Activated naive CD4-positive, alpha-beta T cell treated with anti-CD3 and anti-CD28 coated beads, Interleukin-2, amount 10 ng/mL, durations not matched to agents 7 days and 5 days (primary cell): ENCODE measurements at regions not wholly inside any gene's neighbourhood (a gene's known extent, or its start where the extent isn't known, plus 50 kb on each side); places are given as distances from the start of the nearest gene placed in this dataset.
"Not testable (repeated sequence)": the region's sequence is repeated elsewhere in the genome, so short reads cannot be mapped to it uniquely, and the experiment has no call there.

Source experiments
- CTCF ChIA-PET: fragments of 350-600 bp; sonication (Branson Sonifier 250); formaldehyde crosslinking; loops from one replicate; lab custom pipeline; 2021; ENCODE audit warnings: antibody characterized with exemption; lab: Charles Lee
- DNase-seq: peaks from one replicate; pipeline ENCODE4 v3.0.0-alpha.2; 2020
- H3K27ac Mint-ChIP-seq: one replicate; pipeline ENCODE4 v1.8.0; 2021; ENCODE audit warnings: mild to moderate bottlenecking, moderate library complexity, mixed read lengths
- H3K27me3 Mint-ChIP-seq: one replicate; pipeline ENCODE4 v1.8.0; 2021; ENCODE audit warnings: mild to moderate bottlenecking, mixed read lengths
- H3K36me3 Mint-ChIP-seq: one replicate; pipeline ENCODE4 v1.8.0; 2021; ENCODE audit warnings: mixed read lengths
- H3K4me1 Mint-ChIP-seq: one replicate; pipeline ENCODE4 v1.8.0; 2021; ENCODE audit warnings: mixed read lengths
- H3K4me3 Mint-ChIP-seq: one replicate; pipeline ENCODE4 v1.8.0; 2021; ENCODE audit warnings: mild to moderate bottlenecking, moderate library complexity, mixed read lengths
- H3K9me3 Mint-ChIP-seq: one replicate; pipeline ENCODE4 v1.8.0; 2021; ENCODE audit warnings: mixed read lengths

DNA sequence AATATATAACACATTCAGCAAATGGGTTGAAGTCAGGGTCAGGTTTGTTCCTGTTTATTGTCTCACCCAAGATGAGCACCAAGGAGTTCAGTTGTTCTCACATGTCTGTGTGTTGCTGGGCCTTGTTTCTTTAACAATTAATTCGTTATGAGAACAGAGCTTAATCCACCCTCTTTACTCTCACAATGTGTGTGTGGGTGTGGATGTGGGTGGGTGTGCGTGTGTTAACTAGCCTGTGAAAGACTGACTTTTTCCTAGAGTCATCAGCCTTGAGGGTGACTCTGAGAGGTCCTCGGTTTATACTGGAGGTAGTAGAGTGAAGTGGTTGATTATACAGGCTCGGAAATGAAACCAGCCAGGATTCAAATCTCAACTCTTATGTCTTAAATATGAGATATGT lies 672.1 kb downstream of the MAFB start:
- Mint-ChIP-seq H3K36me3 (no peaks in the 10 kb centered on the region), H3K9me3 (peaks cover 5% of the 10 kb centered on the region), H3K27ac (no peak overlapping the region), H3K27me3 (no peaks in the 10 kb centered on the region), H3K4me3 (no peak overlapping the region), H3K4me1 (no peaks in the 10 kb centered on the region)
- CTCF ChIA-PET, result no interaction called here
- DNase-seq, result no peak

GRCh38 chr20:40016392-40016791 lies 672.6 kb downstream of the MAFB start:
- H3K4me1 Mint-ChIP-seq, result no peaks in the 10 kb centered on the region
- no peaks in the 10 kb centered on the region for H3K36me3 Mint-ChIP-seq
- H3K27me3 Mint-ChIP-seq, result no peaks in the 10 kb centered on the region
- DNase-seq, result no peak
- H3K4me3 Mint-ChIP-seq, result no peak overlapping the region
- peaks cover 5% of the 10 kb centered on the region for H3K9me3 Mint-ChIP-seq
- CTCF ChIA-PET, result no interaction called here
- no peak overlapping the region for H3K27ac Mint-ChIP-seq

DNA sequence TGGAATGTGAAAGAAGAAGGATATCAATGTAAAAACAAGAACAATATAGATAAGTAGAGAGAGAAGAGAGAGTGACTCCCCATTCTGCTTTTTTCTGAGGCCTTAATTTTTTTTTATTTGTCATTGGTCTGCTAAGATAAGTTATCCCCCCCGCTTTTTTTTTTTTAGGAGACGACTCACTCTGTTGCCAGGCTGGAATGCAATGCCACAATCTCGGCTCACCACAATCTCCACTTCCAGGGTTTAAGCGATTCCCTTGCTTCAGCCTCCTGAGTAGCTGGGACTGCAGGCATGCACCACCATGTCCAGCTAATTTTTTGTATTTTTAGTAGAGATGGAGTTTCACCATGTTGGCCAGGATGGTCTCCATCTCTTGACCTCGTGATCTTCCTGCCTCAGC lies 677.0 kb downstream of the MAFB start:
- CTCF ChIA-PET, H3K4me3 Mint-ChIP-seq, H3K27me3 Mint-ChIP-seq, H3K36me3 Mint-ChIP-seq, DNase-seq, H3K27ac Mint-ChIP-seq, H3K4me1 Mint-ChIP-seq, H3K9me3 Mint-ChIP-seq: not testable (repeated sequence)

- CTCF ChIA-PET, result no interaction called here
These were observed 678.6 kb downstream of the MAFB start for GRCh38 chr20:40010483-40010882.

DNA sequence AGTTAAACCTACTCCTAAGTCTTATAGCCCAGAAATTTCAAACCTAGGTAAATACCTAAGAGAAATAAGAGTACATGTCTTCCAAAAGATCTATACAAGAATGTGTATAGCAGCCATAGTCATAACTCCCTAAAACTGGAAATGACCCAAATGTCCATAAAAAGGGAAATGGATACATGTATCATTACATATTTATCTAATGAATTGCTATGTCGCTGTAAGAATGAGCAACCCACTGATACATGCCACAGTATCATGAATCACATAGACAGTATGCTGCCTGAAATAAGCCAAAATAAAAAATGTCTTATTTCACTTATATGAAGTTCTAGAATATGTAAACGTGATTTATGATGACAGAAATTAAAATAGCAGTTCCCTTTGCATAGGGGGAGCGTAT lies 679.5 kb downstream of the MAFB start:
- no peak overlapping the region for H3K27ac Mint-ChIP-seq
- no peak for DNase-seq
- CTCF ChIA-PET, result no interaction called here
- peaks cover 7% of the 10 kb centered on the region for H3K9me3 Mint-ChIP-seq
- H3K27me3 Mint-ChIP-seq, result no peaks in the 10 kb centered on the region
- H3K36me3 Mint-ChIP-seq, result no peaks in the 10 kb centered on the region
- no peaks in the 10 kb centered on the region for H3K4me1 Mint-ChIP-seq
- H3K4me3 Mint-ChIP-seq, result no peak overlapping the region

More at GRCh38 chr20:40010483-40010882, 678.6 kb downstream of the MAFB start:
- H3K36me3 Mint-ChIP-seq, result no peaks in the 10 kb centered on the region
- no peaks in the 10 kb centered on the region for H3K27me3 Mint-ChIP-seq
- no peak overlapping the region for H3K27ac Mint-ChIP-seq
- peaks cover 7% of the 10 kb centered on the region for H3K9me3 Mint-ChIP-seq
- no peak overlapping the region for H3K4me3 Mint-ChIP-seq
- no peak for DNase-seq
- no peaks in the 10 kb centered on the region for H3K4me1 Mint-ChIP-seq

- Mint-ChIP-seq H3K4me1 (no peaks in the 10 kb centered on the region), H3K9me3 (peaks cover 5% of the 10 kb centered on the region), H3K4me3 (no peak overlapping the region), H3K36me3 (no peaks in the 10 kb centered on the region), H3K27ac (no peak overlapping the region), H3K27me3 (no peaks in the 10 kb centered on the region)
- no peak for DNase-seq
- CTCF ChIA-PET, result no interaction called here
These were observed 680.9 kb downstream of the MAFB start for GRCh38 chr20:40008177-40008576.

- H3K27ac Mint-ChIP-seq, result no peak overlapping the region
- no peak for DNase-seq
- no peaks in the 10 kb centered on the region for H3K36me3 Mint-ChIP-seq
- no peaks in the 10 kb centered on the region for H3K27me3 Mint-ChIP-seq
- H3K9me3 Mint-ChIP-seq, result peaks cover under 1% of the 10 kb centered on the region
- no peaks in the 10 kb centered on the region for H3K4me1 Mint-ChIP-seq
- CTCF ChIA-PET, result no interaction called here
- H3K4me3 Mint-ChIP-seq, result no peak overlapping the region
These were observed 682.7 kb downstream of the MAFB start for GRCh38 chr20:40006168-40006860.

GRCh38 chr20:40004092-40004491 lies 684.9 kb downstream of the MAFB start:
- DNase-seq, H3K9me3 Mint-ChIP-seq, H3K4me3 Mint-ChIP-seq, H3K27me3 Mint-ChIP-seq, H3K4me1 Mint-ChIP-seq, CTCF ChIA-PET, H3K27ac Mint-ChIP-seq, H3K36me3 Mint-ChIP-seq: not testable (repeated sequence)

DNA sequence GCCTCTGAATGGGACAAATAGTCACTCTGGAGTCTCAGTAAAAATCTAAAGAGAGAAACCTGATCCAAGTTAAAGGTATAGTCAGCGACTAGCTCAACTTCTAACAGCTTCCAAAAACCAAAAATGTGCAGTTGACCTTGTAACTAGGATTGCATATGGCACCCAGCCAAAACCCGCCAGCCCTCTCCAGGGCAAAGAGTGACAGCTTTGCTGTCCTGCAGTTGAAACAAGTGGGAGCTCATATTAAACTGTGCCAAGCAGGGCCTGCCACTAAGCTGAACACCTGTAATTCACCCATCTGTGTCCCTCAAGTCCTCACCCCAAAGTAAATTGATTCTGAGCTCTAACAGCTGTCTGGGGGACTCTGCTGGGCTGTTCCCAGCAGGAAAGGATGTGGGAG lies 695.3 kb downstream of the MAFB start:
- Mint-ChIP-seq H3K27me3 (no peaks in the 10 kb centered on the region), H3K27ac (no peak overlapping the region), H3K9me3 (peaks cover 3% of the 10 kb centered on the region), H3K36me3 (no peaks in the 10 kb centered on the region), H3K4me1 (no peaks in the 10 kb centered on the region), H3K4me3 (no peak overlapping the region)
- CTCF ChIA-PET, result no interaction called here
- no peak for DNase-seq

GRCh38 chr20:39990692-39991091 lies 698.3 kb downstream of the MAFB start:
- Mint-ChIP-seq H3K9me3 (peaks cover 3% of the 10 kb centered on the region), H3K4me3 (no peak overlapping the region), H3K36me3 (no peaks in the 10 kb centered on the region), H3K27ac (no peak overlapping the region), H3K27me3 (no peaks in the 10 kb centered on the region), H3K4me1 (no peaks in the 10 kb centered on the region)
- CTCF ChIA-PET, result no interaction called here
- DNase-seq, result no peak

GRCh38 chr20:39988991-39989390 lies 700.0 kb downstream of the MAFB start:
- H3K27ac Mint-ChIP-seq, result no peak overlapping the region
- no peaks in the 10 kb centered on the region for H3K36me3 Mint-ChIP-seq
- DNase-seq, result no peak
- CTCF ChIA-PET, result no interaction called here
- no peaks in the 10 kb centered on the region for H3K27me3 Mint-ChIP-seq
- H3K4me3 Mint-ChIP-seq, result no peak overlapping the region
- H3K9me3 Mint-ChIP-seq, result peaks cover 3% of the 10 kb centered on the region
- no peaks in the 10 kb centered on the region for H3K4me1 Mint-ChIP-seq

DNA sequence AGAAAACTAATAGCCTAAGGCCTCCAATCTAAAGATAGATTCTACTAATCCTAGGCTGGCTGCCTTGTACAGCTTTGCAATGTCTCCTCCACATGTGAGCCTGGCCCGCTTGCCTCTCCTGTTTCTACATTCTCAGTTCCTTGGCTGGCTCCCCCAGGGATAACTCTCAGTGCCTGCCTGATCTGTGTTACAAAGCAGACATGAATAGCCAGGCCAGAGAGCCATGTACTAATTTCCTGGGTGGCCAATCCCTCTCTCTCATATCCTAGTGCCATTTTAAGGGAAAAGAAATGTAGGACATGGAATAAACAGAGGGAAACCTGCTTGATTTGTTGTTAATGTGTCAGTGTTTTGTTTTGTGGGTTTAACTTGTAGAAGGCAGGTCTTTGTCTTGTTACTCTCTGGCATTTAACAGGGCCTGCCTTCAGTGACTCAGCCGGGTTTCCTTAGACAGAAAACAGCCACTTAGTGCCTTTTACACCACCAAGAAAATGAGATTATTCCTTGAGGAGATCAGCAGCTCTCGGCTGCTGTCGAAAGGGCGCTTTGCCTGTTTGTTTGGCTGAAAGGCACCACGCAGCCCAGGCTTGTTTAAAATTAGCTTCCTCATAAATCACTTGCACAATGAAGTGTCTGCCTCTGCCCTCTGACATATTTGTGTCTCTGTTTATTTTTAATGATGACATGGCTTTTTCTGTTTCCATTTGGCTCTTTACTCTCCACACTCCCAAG lies 702.7 kb downstream of the MAFB start:
- Mint-ChIP-seq H3K27me3 (no peaks in the 10 kb centered on the region), H3K9me3 (peaks cover 3% of the 10 kb centered on the region), H3K36me3 (no peaks in the 10 kb centered on the region), H3K4me3 (no peak overlapping the region), H3K27ac (no peak overlapping the region), H3K4me1 (no peaks in the 10 kb centered on the region)
- DNase-seq, result no peak
- CTCF ChIA-PET, result no interaction called here

DNA sequence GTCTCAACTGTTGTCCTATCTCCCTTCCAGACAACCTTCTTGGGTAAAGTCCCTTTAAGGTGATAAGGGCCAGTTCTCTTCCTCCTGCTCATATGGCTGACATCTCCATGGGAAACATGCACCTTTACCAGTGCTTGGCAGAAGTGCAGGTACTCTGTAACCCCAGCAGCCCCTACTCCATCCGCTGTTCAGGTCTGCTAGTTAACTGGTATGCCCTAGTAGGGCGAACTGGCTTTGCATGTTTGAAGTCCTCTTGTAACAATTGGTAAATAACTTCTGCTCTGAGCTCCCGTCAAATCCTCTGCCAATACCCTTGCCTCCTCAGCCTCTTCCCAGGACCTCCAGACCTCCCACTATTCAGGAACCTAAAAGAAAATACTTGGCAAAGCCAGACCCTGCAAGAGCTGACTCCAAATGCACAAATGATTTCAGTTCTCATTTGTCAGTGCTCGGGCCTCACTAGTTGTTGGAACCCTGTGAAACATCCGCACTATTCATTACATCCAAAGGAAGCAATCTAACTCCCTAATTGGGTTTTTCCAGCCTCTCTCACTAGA lies 703.7 kb downstream of the MAFB start:
- H3K36me3 Mint-ChIP-seq, result no peaks in the 10 kb centered on the region
- H3K4me1 Mint-ChIP-seq, result no peaks in the 10 kb centered on the region
- no peak for DNase-seq
- no peaks in the 10 kb centered on the region for H3K27me3 Mint-ChIP-seq
- no peak overlapping the region for H3K27ac Mint-ChIP-seq
- H3K4me3 Mint-ChIP-seq, result no peak overlapping the region
- CTCF ChIA-PET, result no interaction called here
- H3K9me3 Mint-ChIP-seq, result no peaks in the 10 kb centered on the region

DNA sequence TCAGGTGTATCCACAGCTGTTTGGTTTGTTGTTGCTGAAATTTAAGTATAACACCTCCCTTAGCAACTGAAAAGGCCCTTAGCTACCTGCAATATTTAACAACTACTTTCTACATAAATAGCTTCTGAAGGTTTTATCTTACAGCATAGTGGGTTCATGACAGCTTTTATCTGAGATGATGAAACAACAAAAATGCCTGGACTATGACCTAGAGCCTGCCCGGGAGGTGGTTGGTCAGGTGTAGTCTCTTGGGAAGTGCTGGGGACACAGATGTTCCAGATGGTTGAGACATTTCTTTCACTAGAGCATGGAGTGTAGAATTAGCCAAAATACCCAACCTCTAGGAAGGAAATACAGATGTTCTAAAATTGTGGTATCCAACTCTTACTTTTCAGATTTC lies 705.4 kb downstream of the MAFB start:
- H3K36me3 Mint-ChIP-seq, result no peaks in the 10 kb centered on the region
- CTCF ChIA-PET, result no interaction called here
- no peak overlapping the region for H3K27ac Mint-ChIP-seq
- no peak overlapping the region for H3K4me3 Mint-ChIP-seq
- no peaks in the 10 kb centered on the region for H3K9me3 Mint-ChIP-seq
- DNase-seq, result no peak
- no peaks in the 10 kb centered on the region for H3K27me3 Mint-ChIP-seq
- no peaks in the 10 kb centered on the region for H3K4me1 Mint-ChIP-seq

GRCh38 chr20:39983183-39983582 lies 705.9 kb downstream of the MAFB start:
- no peak overlapping the region for H3K27ac Mint-ChIP-seq
- CTCF ChIA-PET, result no interaction called here
- no peak for DNase-seq
- H3K4me1 Mint-ChIP-seq, result no peaks in the 10 kb centered on the region
- no peaks in the 10 kb centered on the region for H3K27me3 Mint-ChIP-seq
- H3K36me3 Mint-ChIP-seq, result no peaks in the 10 kb centered on the region
- no peak overlapping the region for H3K4me3 Mint-ChIP-seq
- no peaks in the 10 kb centered on the region for H3K9me3 Mint-ChIP-seq
